ENCODE measurements at regions not wholly inside any gene's neighbourhood (a gene's known extent, or its start where the extent isn't known, plus 50 kb on each side); places are given as distances from the start of the nearest gene placed in this dataset.
A peak's percentile ranks its signal among the peaks of the same experiment; 100 is the strongest.

- DNase-seq (ENCODE audit: low read depth) = no peak
These were observed 645.0 kb downstream of the MMUT start for GRCh38 chr6:48818052-48818412.

GRCh38 chr6:48817333-48818051, 645.6 kb downstream of the MMUT start:
- no peak for DNase-seq (ENCODE audit: low read depth)

- DNase-seq (ENCODE audit: low read depth) = no peak
These were observed 648.1 kb downstream of the MMUT start for GRCh38 chr6:48814957-48815356.

- no peak for DNase-seq (ENCODE audit: low read depth)
These were observed 649.2 kb downstream of the MMUT start for GRCh38 chr6:48813836-48814235.

GRCh38 chr6:48809700-48810099, 653.4 kb downstream of the MMUT start:
- DNase-seq (ENCODE audit: low read depth) = no peak

- no peak for DNase-seq (ENCODE audit: low read depth)
These were observed 653.8 kb downstream of the MMUT start for GRCh38 chr6:48809245-48809644.

GRCh38 chr6:48798296-48798695, 664.8 kb downstream of the MMUT start:
- DNase-seq (ENCODE audit: low read depth) = no peak

- no peak for DNase-seq (ENCODE audit: low read depth)
These were observed 671.2 kb upstream of the PTCHD4 start for GRCh38 chr6:48782225-48782624.

- DNase-seq (ENCODE audit: low read depth) = no peak
These were observed 666.4 kb upstream of the PTCHD4 start for GRCh38 chr6:48777411-48777810.

- DNase-seq (ENCODE audit: low read depth) = no peak
These were observed 664.2 kb upstream of the PTCHD4 start for GRCh38 chr6:48775157-48775556.

- no peak for DNase-seq (ENCODE audit: low read depth)
These were observed 663.3 kb upstream of the PTCHD4 start for GRCh38 chr6:48774276-48774675.

- DNase-seq (ENCODE audit: low read depth) = no peak
These were observed 655.4 kb upstream of the PTCHD4 start for GRCh38 chr6:48766349-48766748.

- DNase-seq (ENCODE audit: low read depth) = no peak
These were observed 654.5 kb upstream of the PTCHD4 start for GRCh38 chr6:48765352-48765961.

- DNase-seq (ENCODE audit: low read depth) = no peak
These were observed 653.5 kb upstream of the PTCHD4 start for GRCh38 chr6:48764286-48765044.

- DNase-seq (ENCODE audit: low read depth) = no peak
These were observed 646.7 kb upstream of the PTCHD4 start for GRCh38 chr6:48757661-48758060.

GRCh38 chr6:48755315-48755714, 644.3 kb upstream of the PTCHD4 start:
- no peak for DNase-seq (ENCODE audit: low read depth)

- DNase-seq (ENCODE audit: low read depth) = no peak
These were observed 643.6 kb upstream of the PTCHD4 start for GRCh38 chr6:48754641-48755040.

- no peak for DNase-seq (ENCODE audit: low read depth)
These were observed 639.9 kb upstream of the PTCHD4 start for GRCh38 chr6:48750861-48751260.

- no peak for DNase-seq (ENCODE audit: low read depth)
These were observed 636.5 kb upstream of the PTCHD4 start for GRCh38 chr6:48747471-48747870.

GRCh38 chr6:48747040-48747439, 636.0 kb upstream of the PTCHD4 start:
- no peak for DNase-seq (ENCODE audit: low read depth)

GRCh38 chr6:48744948-48745347, 634.0 kb upstream of the PTCHD4 start:
- no peak for DNase-seq (ENCODE audit: low read depth)

GRCh38 chr6:48743738-48744137, 632.7 kb upstream of the PTCHD4 start:
- no peak for DNase-seq (ENCODE audit: low read depth)

- peak; percentile 73 for DNase-seq (ENCODE audit: low read depth)
These were observed 625.7 kb upstream of the PTCHD4 start for GRCh38 chr6:48736501-48737206.
